ENCODE measurements at regions not wholly inside any gene's neighbourhood (a gene's known extent, or its start where the extent isn't known, plus 50 kb on each side); places are given as distances from the start of the nearest gene placed in this dataset.
A peak's percentile ranks its signal among the peaks of the same experiment; 100 is the strongest.

DNA sequence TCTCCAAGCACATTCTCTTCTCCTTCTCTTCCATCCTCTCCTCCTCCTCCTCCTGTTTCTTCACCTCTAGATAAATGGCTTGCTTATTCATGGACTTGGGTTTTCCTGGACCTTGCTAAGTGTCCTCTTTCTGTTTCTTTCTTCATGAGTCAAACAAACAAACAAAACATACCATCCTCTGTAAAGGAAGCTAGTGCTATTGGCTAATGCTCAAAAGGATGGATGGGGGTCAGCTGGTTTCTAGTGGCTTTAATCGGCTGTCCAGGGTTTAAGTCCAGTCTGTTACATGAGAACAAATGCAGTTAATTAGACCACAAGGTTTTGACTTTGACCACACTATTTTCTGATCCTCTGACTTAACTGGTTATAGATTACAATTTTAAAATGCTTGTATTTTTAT is 83.8 kb upstream of the TSPAN2 start:
- H3K4me1 ChIP-seq: no peaks in the 10 kb centered on the region
- H3K36me3 ChIP-seq: no peaks in the 10 kb centered on the region
- H3K27me3 ChIP-seq: no peaks in the 10 kb centered on the region
- 82 to 87% methylated on average over 1 of the region's 1 CpG for WGBS, 2 donors
- intact Hi-C loops (cut with DNase I): no loop called here
- DNase-seq: no peak
- H3K27ac ChIP-seq: no peak overlapping the region
- no peak for TF ChIP-seq POLR2A (IDR thresholded peaks at IDR 0.05)
- TF ChIP-seq, protein P1, sequence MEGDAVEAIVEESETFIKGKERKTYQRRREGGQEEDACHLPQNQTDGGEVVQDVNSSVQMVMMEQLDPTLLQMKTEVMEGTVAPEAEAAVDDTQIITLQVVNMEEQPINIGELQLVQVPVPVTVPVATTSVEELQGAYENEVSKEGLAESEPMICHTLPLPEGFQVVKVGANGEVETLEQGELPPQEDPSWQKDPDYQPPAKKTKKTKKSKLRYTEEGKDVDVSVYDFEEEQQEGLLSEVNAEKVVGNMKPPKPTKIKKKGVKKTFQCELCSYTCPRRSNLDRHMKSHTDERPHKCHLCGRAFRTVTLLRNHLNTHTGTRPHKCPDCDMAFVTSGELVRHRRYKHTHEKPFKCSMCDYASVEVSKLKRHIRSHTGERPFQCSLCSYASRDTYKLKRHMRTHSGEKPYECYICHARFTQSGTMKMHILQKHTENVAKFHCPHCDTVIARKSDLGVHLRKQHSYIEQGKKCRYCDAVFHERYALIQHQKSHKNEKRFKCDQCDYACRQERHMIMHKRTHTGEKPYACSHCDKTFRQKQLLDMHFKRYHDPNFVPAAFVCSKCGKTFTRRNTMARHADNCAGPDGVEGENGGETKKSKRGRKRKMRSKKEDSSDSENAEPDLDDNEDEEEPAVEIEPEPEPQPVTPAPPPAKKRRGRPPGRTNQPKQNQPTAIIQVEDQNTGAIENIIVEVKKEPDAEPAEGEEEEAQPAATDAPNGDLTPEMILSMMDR (IDR thresholded peaks at IDR 0.05): no peak
- no peaks in the 10 kb centered on the region for H3K9me3 ChIP-seq
- H3K4me3 ChIP-seq: no peak overlapping the region

DNA sequence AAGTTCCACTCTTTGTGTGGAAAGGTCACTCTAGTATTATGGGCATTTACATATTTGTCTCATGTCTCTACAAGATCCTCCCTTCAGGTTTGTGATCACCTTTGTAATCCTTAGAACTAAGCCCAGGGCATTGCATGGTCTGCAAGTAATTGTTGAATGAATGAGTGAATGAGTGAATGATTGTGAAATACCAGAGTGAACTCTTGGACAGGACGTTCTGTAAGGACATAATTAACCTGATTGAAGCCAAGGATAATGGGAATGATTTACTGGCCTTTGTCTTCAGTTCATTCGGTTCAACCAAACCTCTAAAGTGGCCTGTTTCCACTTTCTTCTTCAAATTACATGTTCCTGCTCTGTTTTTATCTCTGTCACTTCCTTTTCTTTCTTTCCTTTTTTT is 83.0 kb upstream of the TSPAN2 start:
- no peaks in the 10 kb centered on the region for H3K27me3 ChIP-seq
- no peaks in the 10 kb centered on the region for H3K36me3 ChIP-seq
- no peaks in the 10 kb centered on the region for H3K9me3 ChIP-seq
- WGBS, 2 donors: 39 to 48% methylated on average over 2 of the region's 2 CpGs
- no peak for DNase-seq
- H3K4me3 ChIP-seq: no peak overlapping the region
- H3K4me1 ChIP-seq: no peaks in the 10 kb centered on the region
- H3K27ac ChIP-seq: no peak overlapping the region
- TF ChIP-seq, protein P1 (IDR thresholded peaks at IDR 0.05): no peak
- TF ChIP-seq POLR2A (IDR thresholded peaks at IDR 0.05): no peak
- intact Hi-C loops (cut with DNase I): no loop called here

DNA sequence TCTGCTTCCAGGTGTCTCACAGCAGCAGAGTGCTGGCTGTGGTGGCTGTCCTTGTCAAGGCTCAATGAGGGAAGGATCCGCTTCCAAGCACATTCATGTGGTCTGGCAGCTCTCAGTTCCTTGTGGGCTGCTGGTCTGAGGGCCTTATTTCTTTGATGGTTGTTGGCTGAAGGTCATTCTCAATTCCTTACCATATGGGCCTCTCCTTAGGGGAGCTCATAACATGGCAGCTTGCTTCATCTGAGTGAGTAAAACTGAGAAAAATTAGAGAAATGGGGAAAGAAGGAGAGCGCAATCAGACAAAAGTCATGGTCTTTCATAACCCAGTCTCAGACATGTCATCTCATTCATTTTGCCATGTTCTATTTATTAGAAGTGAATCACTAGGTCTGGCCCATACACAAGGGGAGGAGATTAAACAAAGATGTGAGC is 81.7 kb upstream of the TSPAN2 start:
- H3K4me3 ChIP-seq: no peak overlapping the region
- H3K27me3 ChIP-seq: no peaks in the 10 kb centered on the region
- H3K36me3 ChIP-seq: no peaks in the 10 kb centered on the region
- no peaks in the 10 kb centered on the region for H3K4me1 ChIP-seq
- no peak for TF ChIP-seq POLR2A (IDR thresholded peaks at IDR 0.05)
- TF ChIP-seq, protein P1 (IDR thresholded peaks at IDR 0.05): no peak
- 71 to 80% methylated on average over 2 of the region's 2 CpGs for WGBS, 2 donors
- H3K9me3 ChIP-seq: no peaks in the 10 kb centered on the region
- H3K27ac ChIP-seq: peak overlapping the region in 2 of 4 donors; percentile 39 to 62
- intact Hi-C loops (cut with DNase I): no loop called here
- no peak for DNase-seq

DNA sequence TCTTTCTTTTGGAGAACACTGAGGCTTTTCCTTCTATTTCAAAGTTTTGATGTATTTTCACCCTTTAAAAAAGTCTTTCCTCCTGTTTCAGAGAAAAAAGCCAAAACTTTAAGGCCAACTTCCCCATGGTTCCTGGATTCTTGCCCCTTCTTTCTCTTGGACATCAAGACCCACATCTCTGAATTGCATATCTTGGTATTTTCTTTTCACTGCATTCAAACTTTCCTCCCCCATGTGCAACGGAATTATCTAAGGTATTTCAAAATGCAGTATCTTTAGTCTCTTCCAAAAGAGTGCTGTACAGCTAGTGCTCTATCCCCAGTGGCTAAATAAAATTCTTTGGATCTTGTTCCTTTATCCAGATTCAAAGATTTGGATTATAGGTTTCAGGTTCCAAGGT is 81.1 kb upstream of the TSPAN2 start:
- no peak for DNase-seq
- Histone ChIP-seq H3K27me3 (no peaks in the 10 kb centered on the region), H3K36me3 (no peaks in the 10 kb centered on the region), H3K9me3 (no peaks in the 10 kb centered on the region), H3K4me1 (no peaks in the 10 kb centered on the region), H3K27ac (peak overlapping the region in 2 of 4 donors; percentile 42 to 62), H3K4me3 (no peak overlapping the region)
- TF ChIP-seq, protein P1 (IDR thresholded peaks at IDR 0.05): no peak
- TF ChIP-seq POLR2A (IDR thresholded peaks at IDR 0.05): no peak
- intact Hi-C loops (cut with DNase I): no loop called here
- WGBS, 2 donors: 78% methylated on average over 1 of the region's 1 CpG

DNA sequence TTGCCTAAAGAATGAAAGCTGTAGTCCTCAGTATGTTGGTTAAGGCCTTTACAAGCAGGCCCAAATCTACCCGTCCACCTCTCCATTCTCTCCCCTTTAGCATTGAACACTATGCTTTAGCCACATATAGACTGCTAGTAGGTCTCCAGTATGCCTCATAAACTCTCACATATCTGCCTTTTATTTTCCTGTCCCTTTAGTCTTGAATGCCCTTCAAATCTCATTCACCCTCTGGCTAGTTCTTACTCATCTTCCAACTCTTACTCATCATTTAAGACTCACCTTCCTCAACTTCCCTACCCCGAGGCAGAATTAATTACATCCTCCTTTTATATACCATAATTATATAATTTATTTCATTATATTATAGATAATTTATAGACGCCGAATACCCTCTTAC is 78.7 kb upstream of the TSPAN2 start:
- no peaks in the 10 kb centered on the region for H3K9me3 ChIP-seq
- no peak for DNase-seq
- H3K27me3 ChIP-seq: no peaks in the 10 kb centered on the region
- intact Hi-C loops (cut with DNase I): no loop called here
- H3K4me3 ChIP-seq: no peak overlapping the region
- H3K27ac ChIP-seq: peak overlapping the region in 2 of 4 donors; percentile 26 to 44
- WGBS, 2 donors: 59 to 71% methylated on average over 4 of the region's 4 CpGs
- no peaks in the 10 kb centered on the region for H3K4me1 ChIP-seq
- H3K36me3 ChIP-seq: no peaks in the 10 kb centered on the region
- no peak for TF ChIP-seq POLR2A (IDR thresholded peaks at IDR 0.05)
- TF ChIP-seq, protein P1 (IDR thresholded peaks at IDR 0.05): no peak

All from esophagus squamous epithelium (tissue), 5 donors.